Epithelial cell of proximal tubule (primary cell): ENCODE measurements at regions not wholly inside any gene's neighbourhood (a gene's known extent, or its start where the extent isn't known, plus 50 kb on each side); places are given as distances from the start of the nearest gene placed in this dataset.

Experiments used
- DNase-seq: peaks from one replicate; pipeline ENCODE4 v3.0.0-alpha.2; 2011; ENCODE audit warnings: low read depth
- H3K4me3 ChIP-seq: 2 replicates; pipeline ENCODE4 v1.5.1; 2011; ENCODE audit warnings: low read depth, mild to moderate bottlenecking, low read length
- CTCF ChIP-seq: conservative IDR thresholded peaks from 2 replicates; pipeline ENCODE4 v1.5.1; 2012; ENCODE audit warnings: low read depth, mild to moderate bottlenecking, low read length

DNA sequence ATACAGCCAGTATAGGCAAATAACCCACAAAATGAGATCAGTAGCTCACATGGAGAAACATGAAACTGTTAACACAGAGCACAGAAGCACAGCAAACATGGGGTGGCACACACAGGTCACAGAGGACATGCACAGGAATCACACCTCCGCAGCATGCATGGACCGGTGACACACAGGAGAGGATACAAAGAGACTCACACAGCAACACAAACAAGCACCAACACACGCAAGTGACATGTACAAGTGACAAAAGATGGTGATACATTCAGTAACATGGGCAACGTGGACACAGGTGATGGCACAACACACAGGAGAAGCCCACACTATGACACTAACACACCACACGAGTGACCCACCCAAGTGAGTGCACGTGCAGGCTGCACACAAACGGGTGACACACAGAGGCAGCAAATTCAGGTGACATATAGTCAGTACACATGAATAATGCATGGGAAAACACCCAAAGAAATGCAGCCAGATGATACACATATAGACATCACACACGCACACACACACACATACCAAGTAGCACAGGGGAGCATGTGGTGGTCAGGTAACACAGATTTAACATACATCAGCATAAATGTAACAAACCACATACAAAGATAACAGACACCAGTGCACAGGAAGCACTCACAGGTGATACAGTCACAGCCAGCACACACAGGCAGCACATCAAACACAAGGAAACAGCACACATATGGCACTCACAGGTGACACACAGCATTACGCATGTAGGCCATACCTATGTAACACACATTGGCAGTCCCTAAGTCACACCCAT, 216.0 kb upstream of the SFSWAP start:
- no peak for TF ChIP-seq CTCF
- DNase-seq = no peak
- H3K4me3 ChIP-seq = no peak overlapping the region

GRCh38 chr12:131497966-131498365, 212.9 kb upstream of the SFSWAP start:
- TF ChIP-seq CTCF = no peak
- H3K4me3 ChIP-seq = no peak overlapping the region
- no peak for DNase-seq

DNA sequence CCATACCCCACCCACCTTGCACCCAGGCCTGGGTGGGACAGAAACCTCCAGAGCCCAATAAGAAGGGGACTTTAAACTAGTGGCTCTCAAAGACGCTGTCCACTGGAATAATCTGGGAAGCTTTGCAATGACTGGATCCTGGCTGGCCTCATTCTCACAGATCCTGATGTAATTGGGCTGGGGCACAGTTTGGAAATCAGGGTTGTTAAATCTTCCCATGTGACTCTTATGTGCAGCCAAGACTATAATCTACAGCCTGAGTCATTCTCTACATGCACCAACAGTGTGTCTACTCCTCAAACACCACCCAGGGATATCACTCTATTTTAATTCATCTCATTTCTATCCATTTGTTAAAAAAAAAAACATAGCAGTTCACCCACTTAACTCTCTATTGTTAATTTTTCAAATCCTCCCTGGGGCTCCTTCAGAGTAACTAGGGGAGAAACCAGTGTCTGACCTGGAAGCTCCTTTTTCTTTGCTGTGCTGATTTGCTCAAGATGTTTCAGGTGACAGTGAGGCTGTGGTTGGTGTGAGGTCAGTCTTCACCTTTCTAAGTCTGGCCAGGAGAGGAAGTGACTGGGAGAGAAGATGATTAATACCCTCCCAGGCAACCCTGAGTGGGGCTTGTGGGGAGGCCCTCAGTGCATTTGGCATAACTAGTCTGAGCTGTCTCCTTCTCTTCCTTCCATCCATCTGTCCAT, 211.6 kb upstream of the SFSWAP start:
- H3K4me3 ChIP-seq = no peak overlapping the region
- no peak for TF ChIP-seq CTCF
- DNase-seq = no peak

- no peak overlapping the region for H3K4me3 ChIP-seq
- no peak for DNase-seq
- TF ChIP-seq CTCF = no peak
These were observed 211.1 kb upstream of the SFSWAP start for GRCh38 chr12:131499864-131500190.

DNA sequence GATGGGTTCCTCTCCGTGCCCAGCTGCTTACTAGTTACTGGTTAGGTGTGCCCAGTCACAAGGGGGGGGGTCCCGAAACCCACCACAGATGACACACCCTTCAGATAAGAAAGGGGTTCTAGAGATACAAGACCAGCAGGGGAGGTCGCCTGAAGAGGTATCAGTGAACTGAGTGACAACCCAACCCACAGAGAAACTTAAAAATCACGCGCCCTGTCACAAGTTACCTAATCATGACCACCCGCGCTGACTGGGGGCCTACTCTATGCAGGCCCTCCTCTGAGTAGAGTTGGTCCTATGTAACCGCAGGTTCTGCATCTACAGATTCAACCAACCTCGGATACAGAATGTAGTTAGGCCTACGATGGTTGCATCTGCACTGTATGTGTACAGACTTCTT, 210.3 kb upstream of the SFSWAP start:
- TF ChIP-seq CTCF = no peak
- no peak for DNase-seq
- no peak overlapping the region for H3K4me3 ChIP-seq

DNA sequence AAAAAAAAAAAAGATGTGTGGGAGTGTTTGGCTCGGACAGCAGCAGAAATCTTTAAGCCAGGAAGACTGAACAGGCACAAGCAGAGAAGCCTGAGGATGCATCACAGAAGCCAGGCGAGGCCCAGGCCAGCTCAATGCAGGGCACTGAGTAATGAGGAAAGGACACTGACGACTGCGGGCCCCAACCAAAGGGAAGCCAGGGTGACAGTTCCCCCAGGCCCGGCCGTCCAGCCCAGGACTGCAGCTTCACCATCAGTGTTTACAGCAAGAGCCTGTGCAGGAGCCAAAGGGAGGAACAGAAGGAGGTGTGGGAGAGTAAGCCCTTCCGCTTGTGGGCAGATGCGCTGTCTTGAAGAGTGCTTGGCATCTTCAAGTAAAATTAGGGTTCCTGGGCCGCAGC, 205.3 kb upstream of the SFSWAP start:
- TF ChIP-seq CTCF = no peak
- no peak overlapping the region for H3K4me3 ChIP-seq
- DNase-seq = no peak

DNA sequence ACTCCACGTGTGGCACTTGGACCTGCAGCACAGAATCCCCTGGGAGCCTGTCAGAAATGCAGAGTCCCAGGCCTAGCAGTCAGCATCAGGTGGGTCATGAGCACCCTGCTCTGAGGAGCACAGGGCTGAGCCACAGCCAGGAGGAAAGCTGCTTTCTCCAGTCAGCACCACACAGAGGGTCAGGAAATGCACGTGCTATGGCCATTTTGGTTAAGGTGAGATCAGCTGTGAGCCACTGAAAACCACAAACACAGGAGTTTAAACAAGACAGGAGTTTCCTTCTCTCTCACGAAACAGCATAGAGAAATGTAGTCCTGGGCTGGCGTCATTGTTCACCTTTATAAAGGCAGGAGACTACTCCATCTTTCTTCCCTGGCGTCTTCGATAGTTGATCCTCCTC, 204.5 kb upstream of the SFSWAP start:
- no peak overlapping the region for H3K4me3 ChIP-seq
- TF ChIP-seq CTCF = no peak
- DNase-seq = no peak
